NCI-H2029 (cell line): ENCODE measurements at regions not wholly inside any gene's neighbourhood (a gene's known extent, or its start where the extent isn't known, plus 50 kb on each side); places are given as distances from the start of the nearest gene placed in this dataset.
"Not testable (repeated sequence)": the region's sequence is repeated elsewhere in the genome, so short reads cannot be mapped to it uniquely, and the experiment has no call there.

Source experiments
- DNase-seq: peaks from one replicate; lab custom pipeline; 2025; lab: John Stamatoyannopoulos, UW

- no peak for DNase-seq
These were observed 81.4 kb downstream of the ALOX5AP start for GRCh38 chr13:30816736-30817135.

- DNase-seq, result no peak
These were observed 83.1 kb downstream of the ALOX5AP start for GRCh38 chr13:30818323-30818960.

GRCh38 chr13:30819136-30819888 is 84.0 kb downstream of the ALOX5AP start:
- no peak for DNase-seq

- DNase-seq, result no peak
These were observed 84.7 kb upstream of the MEDAG start for GRCh38 chr13:30821421-30821820.

- DNase-seq, result no peak
These were observed 81.4 kb upstream of the MEDAG start for GRCh38 chr13:30824651-30825050.

- no peak for DNase-seq
These were observed 79.0 kb upstream of the MEDAG start for GRCh38 chr13:30826911-30827577.

GRCh38 chr13:30827578-30827925 is 78.5 kb upstream of the MEDAG start:
- DNase-seq, result no peak

GRCh38 chr13:30829145-30829832 is 76.8 kb upstream of the MEDAG start:
- no peak for DNase-seq

GRCh38 chr13:30829833-30830637 is 76.0 kb upstream of the MEDAG start:
- DNase-seq, result no peak

- DNase-seq, result no peak
These were observed 75.5 kb upstream of the MEDAG start for GRCh38 chr13:30830638-30830965.

- DNase-seq, result no peak
These were observed 74.6 kb upstream of the MEDAG start for GRCh38 chr13:30831515-30831914.

- DNase-seq, result no peak
These were observed 73.7 kb upstream of the MEDAG start for GRCh38 chr13:30832377-30832776.

GRCh38 chr13:30832845-30833332 is 73.2 kb upstream of the MEDAG start:
- DNase-seq, result peak; percentile 62

- DNase-seq, result no peak
These were observed 70.6 kb upstream of the MEDAG start for GRCh38 chr13:30835442-30835841.

GRCh38 chr13:30837227-30838159 is 68.6 kb upstream of the MEDAG start:
- no peak for DNase-seq

- not testable (repeated sequence) for DNase-seq
These were observed 66.4 kb upstream of the MEDAG start for GRCh38 chr13:30839636-30840035.

- no peak for DNase-seq
These were observed 65.6 kb upstream of the MEDAG start for GRCh38 chr13:30840515-30840914.

GRCh38 chr13:30841154-30841553 is 64.9 kb upstream of the MEDAG start:
- no peak for DNase-seq

- no peak for DNase-seq
These were observed 62.5 kb upstream of the MEDAG start for GRCh38 chr13:30843548-30843947.

GRCh38 chr13:30844548-30845296 is 61.3 kb upstream of the MEDAG start:
- no peak for DNase-seq
